ENCODE measurements at regions not wholly inside any gene's neighbourhood (a gene's known extent, or its start where the extent isn't known, plus 50 kb on each side); places are given as distances from the start of the nearest gene placed in this dataset.

- TF ChIP-seq CTCF (IDR thresholded peaks at IDR 0.05; ENCODE audit: low read depth, low read length) = no peak
- no peak overlapping the region for H3K4me3 ChIP-seq (ENCODE audit: low read depth, low read length)
These were observed 619.0 kb upstream of the GOLIM4 start for GRCh38 chr3:168714609-168715240.

- no peak for TF ChIP-seq CTCF (IDR thresholded peaks at IDR 0.05; ENCODE audit: low read depth, low read length)
- H3K4me3 ChIP-seq (ENCODE audit: low read depth, low read length) = no peak overlapping the region
These were observed 613.3 kb upstream of the GOLIM4 start for GRCh38 chr3:168709073-168709472.

- no peak for TF ChIP-seq CTCF (IDR thresholded peaks at IDR 0.05; ENCODE audit: low read depth, low read length)
These were observed 612.2 kb upstream of the GOLIM4 start for GRCh38 chr3:168707900-168708299.

GRCh38 chr3:168705412-168705811 is 609.7 kb upstream of the GOLIM4 start:
- no peak overlapping the region for H3K4me3 ChIP-seq (ENCODE audit: low read depth, low read length)
- TF ChIP-seq CTCF (IDR thresholded peaks at IDR 0.05; ENCODE audit: low read depth, low read length) = no peak

More at GRCh38 chr3:168707900-168708299, 612.2 kb upstream of the GOLIM4 start:
- H3K4me3 ChIP-seq (ENCODE audit: low read depth, low read length) = no peak overlapping the region

- TF ChIP-seq CTCF (IDR thresholded peaks at IDR 0.05; ENCODE audit: low read depth, low read length) = no peak
- H3K4me3 ChIP-seq (ENCODE audit: low read depth, low read length) = no peak overlapping the region
These were observed 600.3 kb upstream of the GOLIM4 start for GRCh38 chr3:168696051-168696450.

GRCh38 chr3:168693870-168694269 is 598.1 kb upstream of the GOLIM4 start:
- no peak for TF ChIP-seq CTCF (IDR thresholded peaks at IDR 0.05; ENCODE audit: low read depth, low read length)

GRCh38 chr3:168688267-168688666 is 592.5 kb upstream of the GOLIM4 start:
- TF ChIP-seq CTCF (IDR thresholded peaks at IDR 0.05; ENCODE audit: low read depth, low read length) = no peak
- no peak overlapping the region for H3K4me3 ChIP-seq (ENCODE audit: low read depth, low read length)

More at GRCh38 chr3:168693870-168694269, 598.1 kb upstream of the GOLIM4 start:
- no peak overlapping the region for H3K4me3 ChIP-seq (ENCODE audit: low read depth, low read length)
